GM12878 (cell line): ENCODE measurements at regions not wholly inside any gene's neighbourhood (a gene's known extent, or its start where the extent isn't known, plus 50 kb on each side); places are given as distances from the start of the nearest gene placed in this dataset.

Experiments
- ATAC-seq: fragments of 200-7000 bp; cut with Tn5 transposase; 3 replicates; pipeline ENCODE4 v1.9.1; 2020; ENCODE audit warnings: mild to moderate bottlenecking, moderate library complexity
- BruUV-seq: library from RNA; stranded (reverse); fragments of 400-500 nt; replicated peaks from 2 replicates; lab custom pipeline; 2021; lab: Mats Ljungman, UMichigan
- CTCF ChIA-PET: fragments of 300-600 bp; sonication (Branson Sonifier 250); formaldehyde crosslinking; extraction: SDS; loops from one replicate; lab custom pipeline; 2021; ENCODE audit warnings: inconsistent platforms; lab: Yijun Ruan, JAX
- POLR2A ChIA-PET: fragments of 350-600 bp; formaldehyde crosslinking; extraction: SDS; loops from one replicate; lab custom pipeline; 2021; ENCODE audit warnings: inconsistent platforms; lab: Charles Lee
- RAD21 ChIA-PET: fragments of 300-600 bp; sonication (Branson Sonifier 250); formaldehyde crosslinking; loops from one replicate; lab custom pipeline; 2023; ENCODE audit warnings: antibody characterized with exemption; ENCODE audit not compliant: unreplicated experiment; lab: Charles Lee
- SMC1A ChIA-PET: fragments of 300-600 bp; sonication (Branson Sonifier 250); formaldehyde crosslinking; loops from one replicate; lab custom pipeline; 2023; ENCODE audit not compliant: unreplicated experiment, uncharacterized antibody; lab: Charles Lee
- DNase-seq: peaks from one replicate; pipeline ENCODE4 v3.0.0-alpha.2; 2011; ENCODE audit warnings: low read depth, low spot score
- FAIRE-seq: peaks from 3 replicates; lab custom pipeline; 2011; peaks lifted over from hg19 to GRCh38; lab: Jason Lieb, UNC
- H2AFZ ChIP-seq: 2 replicates; pipeline ENCODE4 v1.6.0; 2011; ENCODE audit warnings: low read depth, low read length, control low read depth; ENCODE audit not compliant: control insufficient read depth
- H3K27ac ChIP-seq: 2 replicates; pipeline ENCODE4 v1.5.1; 2011; ENCODE audit warnings: control low read depth; ENCODE audit not compliant: control insufficient read depth, insufficient read depth
- H3K27me3 ChIP-seq, 2 experiments: replicated peaks in 1 of 2; 2 replicates each; pipeline versions ENCODE4 v1.6.0 to v1.6.1; 2011; ENCODE audit warnings: low read length in 1 of 2; ENCODE audit not compliant: control insufficient read depth in 2 of 2, insufficient read depth in 2 of 2
- H3K36me3 ChIP-seq, 2 experiments: 2 replicates each; pipeline ENCODE4 v1.5.1; 2011; ENCODE audit warnings: low read length in 1 of 2; ENCODE audit not compliant: control insufficient read depth in 2 of 2, insufficient read depth in 2 of 2
- H3K4me1 ChIP-seq: 2 replicates; pipeline ENCODE4 v1.6.1; 2011; ENCODE audit warnings: mild to moderate bottlenecking, low read length, moderate library complexity, mixed read lengths; ENCODE audit not compliant: control insufficient read depth, insufficient read depth
- H3K4me2 ChIP-seq: 2 replicates; pipeline ENCODE4 v1.6.0; 2011; ENCODE audit warnings: control low read depth; ENCODE audit not compliant: control insufficient read depth, insufficient read depth
- H3K4me3 ChIP-seq: fragments of 200-600 bp; sonication (generic); 2 replicates; pipeline ENCODE4 v1.5.1; 2016
- H3K79me2 ChIP-seq: 2 replicates; pipeline ENCODE4 v1.6.0; 2011; ENCODE audit warnings: low read length; ENCODE audit not compliant: control insufficient read depth, insufficient read depth
- H3K9ac ChIP-seq: 2 replicates; pipeline ENCODE4 v1.8.0; 2011; ENCODE audit warnings: low read length, control low read depth, mixed read lengths; ENCODE audit not compliant: control insufficient read depth, insufficient read depth
- H3K9me3 ChIP-seq: replicated peaks from 3 replicates; pipeline ENCODE4 v1.5.1; 2011; ENCODE audit warnings: mild to moderate bottlenecking, low read length; ENCODE audit not compliant: control insufficient read depth, insufficient read depth
- H4K20me1 ChIP-seq: 2 replicates; pipeline ENCODE4 v1.6.0; 2011; ENCODE audit not compliant: control insufficient read depth, insufficient read depth
- CEBPZ ChIP-seq: fragments of 150-350 bp; IDR thresholded peaks from 2 replicates; pipeline ENCODE4 v1.6.1; 2016; ENCODE audit warnings: low read depth, low read length
- CHD1 ChIP-seq: IDR thresholded peaks from 2 replicates; pipeline ENCODE4 v1.6.1; 2012; ENCODE audit warnings: low read depth, low read length, improper control_type of control experiment
- CHD2 ChIP-seq: IDR thresholded peaks from 2 replicates; pipeline ENCODE4 v1.6.1; 2011; ENCODE audit warnings: low read depth, low read length, improper control_type of control experiment, borderline replicate concordance
- JUND ChIP-seq: IDR thresholded peaks from 2 replicates; pipeline ENCODE4 v1.6.1; 2012; ENCODE audit warnings: low read depth, mild to moderate bottlenecking, low read length, improper control_type of control experiment, moderate library complexity
- KAT2A ChIP-seq: conservative IDR thresholded peaks from 2 replicates; pipeline ENCODE4 v1.6.1; 2011; ENCODE audit warnings: low read depth, low read length; ENCODE audit not compliant: control insufficient read depth
- NBN ChIP-seq: fragments of 450-650 bp; IDR thresholded peaks from 2 replicates; pipeline ENCODE4 v1.6.1; 2016
- NFYA ChIP-seq: IDR thresholded peaks from 2 replicates; pipeline ENCODE4 v1.6.1; 2011; ENCODE audit warnings: low read depth, mild to moderate bottlenecking, low read length, improper control_type of control experiment, borderline replicate concordance
- PRDM15 ChIP-seq: fragments of 450-650 bp; formaldehyde crosslinking; IDR thresholded peaks from 2 replicates; pipeline ENCODE4 v1.4.0; 2020; ENCODE audit warnings: mild to moderate bottlenecking, moderate library complexity
- RB1 ChIP-seq: fragments of 450-650 bp; formaldehyde crosslinking; IDR thresholded peaks from 2 replicates; pipeline ENCODE4 v1.6.1; 2017; ENCODE audit warnings: mild to moderate bottlenecking, borderline replicate concordance
- SREBF2 ChIP-seq: IDR thresholded peaks from 2 replicates; pipeline ENCODE4 v1.6.1; 2012; ENCODE audit warnings: mild to moderate bottlenecking, low read length
- STAT1 ChIP-seq: fragments of 450-650 bp; conservative IDR thresholded peaks from 2 replicates; pipeline ENCODE4 v1.6.1; 2014; ENCODE audit warnings: antibody characterized with exemption, mild to moderate bottlenecking
- WGBS: methylation state at CpG from one replicate; pipeline ENCODE4 v1.1.6; 2016; ENCODE audit warnings: low lambda C conversion rate; ENCODE audit not compliant: insufficient replicate concordance, insufficient coverage; ENCODE audit errors: missing lambda C conversion rate; 5-methylcytosine and 5-hydroxymethylcytosine counted together
- in situ Hi-C: fragments of 300-500 bp; cut with MboI; formaldehyde crosslinking; loops from 9 replicates; pipeline ENCODE4 v1.14.3; 2018; ENCODE audit warnings: mixed read lengths
- intact Hi-C: fragments of 100-400 bp; cut with micrococcal nuclease; formaldehyde crosslinking; loops from one replicate; pipeline ENCODE4 v1.14.2; 2022; ENCODE audit not compliant: unreplicated experiment

- no peaks in the 10 kb centered on the region for H3K4me1 ChIP-seq
- in situ Hi-C loops = no loop called here
- CTCF ChIA-PET = no interaction called here
These were observed 180.8 kb upstream of the ATP5MC3 start for GRCh38 chr2:175362331-175362730.

GRCh38 chr2:175359710-175360109 is 178.2 kb upstream of the ATP5MC3 start:
- H3K4me2 ChIP-seq = no peak overlapping the region
- ChIA-PET SMC1A (no interaction called here), RAD21 (no interaction called here), CTCF (no interaction called here), POLR2A (no interaction called here)
- H3K4me3 ChIP-seq = no peak overlapping the region
- no peaks in the 10 kb centered on the region for H3K79me2 ChIP-seq
- DNase-seq (no peak), ATAC-seq (no peak), FAIRE-seq (no peak)
- H4K20me1 ChIP-seq = no peaks in the 10 kb centered on the region
- no peaks in the 10 kb centered on the region for H3K4me1 ChIP-seq
- no peaks in the 10 kb centered on the region for H3K36me3 ChIP-seq
- H2AFZ ChIP-seq = no peak overlapping the region
- H3K27ac ChIP-seq = no peak overlapping the region
- H3K9me3 ChIP-seq = no peaks in the 10 kb centered on the region
- no peaks in the 10 kb centered on the region; a peak in 1 of 4 replicates for H3K27me3 ChIP-seq
- 33% methylated on average over 3 of the region's 3 CpGs for WGBS
- intact Hi-C loops = loop anchor here (10.0 kb wide), 1 partner anchor 325 kb away; no protein-coding TSS in a partner anchor
- no peak overlapping the region for H3K9ac ChIP-seq
- in situ Hi-C loops = no loop called here
- no TSS peak for BruUV-seq
- no peak for TF ChIP-seq RB1
- TF ChIP-seq JUND = no peak
- TF ChIP-seq CHD1 = no peak
- TF ChIP-seq STAT1 = no peak
- no peak for TF ChIP-seq CEBPZ
- TF ChIP-seq KAT2A = no peak
- no peak for TF ChIP-seq NFYA
- TF ChIP-seq PRDM15 (CRISPR knock-in tag) = no peak

More at GRCh38 chr2:175362331-175362730, 180.8 kb upstream of the ATP5MC3 start:
- intact Hi-C loops = loop anchor here (10.0 kb wide), 1 partner anchor 322 kb away; no protein-coding TSS in a partner anchor
- ChIA-PET SMC1A (interaction anchor here (1.2 kb wide), 1 partner anchor 328 kb away, joined by 3 read pairs; no protein-coding TSS in a partner anchor), POLR2A (no interaction called here), RAD21 (no interaction called here)
- FAIRE-seq = no peak
- Histone ChIP-seq H3K9ac (no peak overlapping the region), H3K79me2 (no peaks in the 10 kb centered on the region), H3K9me3 (no peaks in the 10 kb centered on the region), H3K4me2 (no peak overlapping the region), H2AFZ (no peak overlapping the region), H3K27ac (no peak overlapping the region), H4K20me1 (no peaks in the 10 kb centered on the region), H3K27me3 (no peaks in the 10 kb centered on the region; a peak in 1 of 4 replicates), H3K36me3 (no peaks in the 10 kb centered on the region)
- 55% methylated on average over 4 of the region's 4 CpGs for WGBS
- DNase-seq = no peak
- BruUV-seq = no TSS peak
- ATAC-seq = no peak
- TF ChIP-seq NBN (no peak), SREBF2 (no peak), CHD2 (no peak)
- TF ChIP-seq, all 136 proteins: peak for 0
- no peak overlapping the region for H3K4me3 ChIP-seq
